Thyroid gland (tissue), 4 donors: ENCODE measurements at regions not wholly inside any gene's neighbourhood (a gene's known extent, or its start where the extent isn't known, plus 50 kb on each side); places are given as distances from the start of the nearest gene placed in this dataset.

Source experiments
- DNase-seq, 2 donors: peaks; one replicate each; pipeline ENCODE4 v3.0.0-alpha.2; 2019
- H3K27ac ChIP-seq, 3 donors: fragments of 200-600 bp; sonication (generic); 1 replicate in 2 of 3; 2 replicates in 1 of 3; pipeline ENCODE4 v1.5.1; 2016 to 2019; ENCODE audit warnings: mild to moderate bottlenecking in 1 of 3, moderate library complexity in 1 of 3
- H3K27me3 ChIP-seq: fragments of 200-600 bp; sonication (generic); one replicate; pipeline ENCODE4 v1.5.1; 2019
- H3K36me3 ChIP-seq, 2 donors: fragments of 200-600 bp; sonication (generic); one replicate each; pipeline ENCODE4 v1.5.1; 2016 to 2019
- H3K4me1 ChIP-seq, 2 donors: fragments of 200-600 bp; sonication (generic); one replicate each; pipeline ENCODE4 v1.5.1; 2017 to 2019
- H3K4me3 ChIP-seq, 3 donors: fragments of 200-600 bp; sonication (generic); replicated peaks in 1 of 3; 1 replicate in 2 of 3; 2 replicates in 1 of 3; pipeline ENCODE4 v1.5.1; 2016; ENCODE audit warnings: mild to moderate bottlenecking in 1 of 3
- H3K9me3 ChIP-seq: fragments of 200-600 bp; sonication (generic); one replicate; pipeline ENCODE4 v1.5.1; 2017
- POLR2A ChIP-seq, 2 donors: fragments of 450-650 bp; IDR thresholded peaks; one replicate each; pipeline ENCODE4 v1.6.1; 2017; ENCODE audit warnings: antibody characterized with exemption in 2 of 2, mild to moderate bottlenecking in 2 of 2, moderate library complexity in 1 of 2
- WGBS, 2 donors: methylation state at CpG; one replicate each; pipeline ENCODE4 v1.1.5; 2017; 5-methylcytosine and 5-hydroxymethylcytosine counted together
- intact Hi-C: fragments of 100-400 bp; cut with DNase I; formaldehyde crosslinking; loops from one replicate; pipeline ENCODE4 v1.15.1; 2023
- TF ChIP-seq, protein P1 (sequence below), 6 experiments: fragments of 200-600 bp in 3 of 6; fragments of 450-650 bp in 3 of 6; sonication (generic) in 3 of 6; IDR thresholded peaks; one replicate each; pipeline ENCODE4 v1.5.1; 2016 to 2019; ENCODE audit warnings: antibody characterized with exemption in 6 of 6, mild to moderate bottlenecking in 2 of 6, inconsistent platforms in 1 of 6, moderate library complexity in 1 of 6

DNA sequence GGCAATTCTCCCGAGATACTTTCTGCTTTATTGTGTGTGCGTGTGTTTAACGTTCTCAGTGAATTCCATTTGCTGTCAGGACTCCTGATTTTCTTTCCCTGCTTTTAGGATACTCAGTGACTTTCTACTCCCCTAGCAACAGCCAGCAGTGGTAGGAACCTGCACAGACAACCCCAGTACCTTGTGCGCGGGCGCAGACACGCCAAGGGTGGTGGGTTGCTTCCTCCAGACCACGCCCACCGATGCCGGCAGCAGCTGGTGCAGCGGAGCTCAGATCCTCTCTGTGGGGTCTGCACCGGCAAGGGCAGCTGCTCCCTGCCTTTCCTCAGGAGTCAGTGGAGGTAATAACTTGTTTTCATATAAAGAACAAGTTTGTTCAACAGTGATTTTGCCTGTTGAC is 225.1 kb upstream of the NDN start:
- H3K9me3 ChIP-seq, result no peaks in the 10 kb centered on the region
- H3K4me3 ChIP-seq, result no peak overlapping the region
- 27 to 39% methylated on average over 12 of the region's 12 CpGs for WGBS, 2 donors
- no peak overlapping the region for H3K27ac ChIP-seq
- intact Hi-C loops, result no loop called here
- H3K4me1 ChIP-seq, result no peaks in the 10 kb centered on the region
- TF ChIP-seq POLR2A (IDR thresholded peaks at IDR 0.05), result no peak
- TF ChIP-seq, protein P1, sequence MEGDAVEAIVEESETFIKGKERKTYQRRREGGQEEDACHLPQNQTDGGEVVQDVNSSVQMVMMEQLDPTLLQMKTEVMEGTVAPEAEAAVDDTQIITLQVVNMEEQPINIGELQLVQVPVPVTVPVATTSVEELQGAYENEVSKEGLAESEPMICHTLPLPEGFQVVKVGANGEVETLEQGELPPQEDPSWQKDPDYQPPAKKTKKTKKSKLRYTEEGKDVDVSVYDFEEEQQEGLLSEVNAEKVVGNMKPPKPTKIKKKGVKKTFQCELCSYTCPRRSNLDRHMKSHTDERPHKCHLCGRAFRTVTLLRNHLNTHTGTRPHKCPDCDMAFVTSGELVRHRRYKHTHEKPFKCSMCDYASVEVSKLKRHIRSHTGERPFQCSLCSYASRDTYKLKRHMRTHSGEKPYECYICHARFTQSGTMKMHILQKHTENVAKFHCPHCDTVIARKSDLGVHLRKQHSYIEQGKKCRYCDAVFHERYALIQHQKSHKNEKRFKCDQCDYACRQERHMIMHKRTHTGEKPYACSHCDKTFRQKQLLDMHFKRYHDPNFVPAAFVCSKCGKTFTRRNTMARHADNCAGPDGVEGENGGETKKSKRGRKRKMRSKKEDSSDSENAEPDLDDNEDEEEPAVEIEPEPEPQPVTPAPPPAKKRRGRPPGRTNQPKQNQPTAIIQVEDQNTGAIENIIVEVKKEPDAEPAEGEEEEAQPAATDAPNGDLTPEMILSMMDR (IDR thresholded peaks at IDR 0.05), result no peak
- no peaks in the 10 kb centered on the region for H3K36me3 ChIP-seq
- peak in 1 of 2 donors; percentile 5 for DNase-seq
- no peaks in the 10 kb centered on the region for H3K27me3 ChIP-seq

DNA sequence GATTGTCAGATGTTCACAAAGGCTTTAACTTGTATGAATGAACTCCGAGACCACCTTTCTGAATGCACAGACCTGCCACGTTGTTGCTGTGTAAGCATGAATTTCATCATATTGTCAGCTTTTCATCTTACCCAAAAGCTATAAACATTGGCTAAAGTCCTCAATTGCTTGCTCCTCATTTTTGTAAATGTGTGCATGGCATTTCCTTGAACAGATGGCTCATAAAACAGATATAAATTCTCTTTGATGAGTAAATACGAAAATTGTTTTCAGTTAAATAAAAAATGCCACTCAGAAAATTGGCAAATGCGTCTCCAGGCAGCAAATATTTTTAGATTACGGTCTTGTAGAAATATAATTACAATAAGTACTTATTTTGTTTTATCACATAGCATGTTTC is 226.0 kb upstream of the NDN start:
- TF ChIP-seq POLR2A (IDR thresholded peaks at IDR 0.05), result no peak
- TF ChIP-seq, protein P1 (IDR thresholded peaks at IDR 0.05), result no peak
- WGBS, 2 donors, result 68 to 76% methylated on average over 5 of the region's 5 CpGs
- no peaks in the 10 kb centered on the region for H3K36me3 ChIP-seq
- H3K9me3 ChIP-seq, result no peaks in the 10 kb centered on the region
- no peak for DNase-seq
- no peaks in the 10 kb centered on the region for H3K27me3 ChIP-seq
- no peak overlapping the region for H3K27ac ChIP-seq
- intact Hi-C loops, result no loop called here
- no peak overlapping the region for H3K4me3 ChIP-seq
- H3K4me1 ChIP-seq, result no peaks in the 10 kb centered on the region

DNA sequence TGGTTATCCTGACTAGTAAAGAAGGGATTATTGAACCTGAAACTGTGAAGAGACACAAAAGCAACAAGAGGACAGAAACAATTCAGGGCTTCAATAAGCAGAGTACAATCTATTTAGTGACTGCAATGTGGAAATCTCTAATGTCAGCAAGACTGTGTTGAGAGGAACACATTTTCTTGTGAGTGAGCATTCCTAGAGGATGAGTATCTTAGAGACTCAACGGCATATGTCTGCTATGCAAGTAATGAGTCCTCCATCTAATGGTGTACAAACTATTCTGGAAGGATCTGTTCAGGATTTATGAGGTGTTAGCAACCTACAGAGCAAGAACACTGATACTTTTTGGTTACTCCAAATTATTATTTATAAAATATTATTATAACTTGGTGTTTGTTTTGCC is 226.5 kb upstream of the NDN start:
- no peak overlapping the region for H3K27ac ChIP-seq
- TF ChIP-seq, protein P1 (IDR thresholded peaks at IDR 0.05), result no peak
- TF ChIP-seq POLR2A (IDR thresholded peaks at IDR 0.05), result no peak
- no peaks in the 10 kb centered on the region for H3K36me3 ChIP-seq
- no peaks in the 10 kb centered on the region for H3K9me3 ChIP-seq
- no peak for DNase-seq
- no peak overlapping the region for H3K4me3 ChIP-seq
- no peaks in the 10 kb centered on the region for H3K4me1 ChIP-seq
- H3K27me3 ChIP-seq, result no peaks in the 10 kb centered on the region
- intact Hi-C loops, result no loop called here
- 39 to 60% methylated on average over 1 of the region's 1 CpG for WGBS, 2 donors

DNA sequence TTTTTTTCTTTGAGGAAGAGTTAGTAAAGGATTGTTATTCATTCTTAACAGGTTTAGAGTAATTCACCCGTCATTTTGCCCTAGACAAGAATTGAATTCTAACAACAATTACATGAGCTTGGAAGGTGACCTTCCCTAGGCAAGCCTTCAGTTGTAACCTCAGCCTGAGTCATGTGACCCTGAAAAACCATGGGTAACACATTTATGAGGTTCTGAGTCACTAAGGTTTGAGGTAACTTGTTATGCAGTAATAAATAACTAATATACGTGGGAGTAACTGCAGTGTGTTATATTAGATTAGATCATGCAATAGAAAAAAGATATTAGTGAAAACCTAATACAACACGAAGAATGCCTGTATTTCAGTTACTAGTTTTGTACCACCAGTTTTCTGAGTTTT is 237.6 kb upstream of the NDN start:
- H3K27ac ChIP-seq, result no peak overlapping the region
- no peak overlapping the region for H3K4me3 ChIP-seq
- no peak for TF ChIP-seq POLR2A (IDR thresholded peaks at IDR 0.05)
- TF ChIP-seq, protein P1 (IDR thresholded peaks at IDR 0.05), result no peak
- 69 to 76% methylated on average over 3 of the region's 3 CpGs for WGBS, 2 donors
- no peaks in the 10 kb centered on the region for H3K36me3 ChIP-seq
- no peaks in the 10 kb centered on the region for H3K9me3 ChIP-seq
- DNase-seq, result no peak
- H3K27me3 ChIP-seq, result no peaks in the 10 kb centered on the region
- intact Hi-C loops, result no loop called here
- no peaks in the 10 kb centered on the region for H3K4me1 ChIP-seq

DNA sequence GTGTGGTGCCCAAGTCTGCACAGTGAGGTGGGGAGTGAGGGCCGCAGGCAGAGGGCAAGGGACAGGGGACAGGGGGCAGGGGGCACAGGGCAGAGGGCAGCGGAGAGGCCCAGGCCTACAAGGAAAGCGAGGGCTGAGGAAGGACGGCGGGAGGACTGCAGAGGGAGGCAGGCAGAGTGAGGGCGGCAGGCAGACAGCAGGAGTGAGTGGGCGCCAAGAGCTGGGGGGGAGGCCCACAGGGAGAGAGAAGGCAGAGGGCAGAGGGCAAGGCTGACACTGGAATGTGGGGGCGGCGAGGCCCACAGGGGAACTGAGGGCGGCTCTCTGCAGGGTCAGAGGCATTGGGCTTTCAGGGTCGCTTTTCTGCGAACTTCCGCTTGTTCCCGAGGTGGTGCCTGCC is 267.8 kb upstream of the NDN start:
- H3K27ac ChIP-seq, result no peak overlapping the region
- no peaks in the 10 kb centered on the region for H3K36me3 ChIP-seq
- TF ChIP-seq POLR2A (IDR thresholded peaks at IDR 0.05), result no peak
- TF ChIP-seq, protein P1 (IDR thresholded peaks at IDR 0.05), result no peak
- WGBS, 2 donors, result 84 to 89% methylated on average over 14 of the region's 14 CpGs
- H3K9me3 ChIP-seq, result no peaks in the 10 kb centered on the region
- no peak for DNase-seq
- H3K27me3 ChIP-seq, result no peaks in the 10 kb centered on the region
- H3K4me3 ChIP-seq, result no peak overlapping the region
- H3K4me1 ChIP-seq, result no peaks in the 10 kb centered on the region
- intact Hi-C loops, result no loop called here
